AG04450 (cell line): ENCODE measurements at regions not wholly inside any gene's neighbourhood (a gene's known extent, or its start where the extent isn't known, plus 50 kb on each side); places are given as distances from the start of the nearest gene placed in this dataset.

Experiments used
- CTCF ChIA-PET: fragments of 300-600, 350-600 bp; formaldehyde crosslinking; extraction: SDS; loops from one replicate; lab custom pipeline; 2022; ENCODE audit warnings: antibody characterized with exemption, inconsistent platforms; lab: Charles Lee
- POLR2A ChIA-PET: fragments of 350-600 bp; formaldehyde crosslinking; extraction: SDS; loops from one replicate; lab custom pipeline; 2021; ENCODE audit warnings: antibody characterized with exemption, inconsistent platforms; lab: Yijun Ruan, JAX
- DNase-seq: peaks from one replicate; pipeline ENCODE4 v3.0.0-alpha.2; 2011; ENCODE audit warnings: low read depth, low spot score
- H3K27ac ChIP-seq: one replicate; pipeline ENCODE4 v1.5.1; 2012; ENCODE audit warnings: low read depth, low read length, control low read depth
- H3K27me3 ChIP-seq: one replicate; pipeline ENCODE4 v1.6.0; 2012; ENCODE audit warnings: low read length; ENCODE audit not compliant: control insufficient read depth, insufficient read depth
- H3K4me3 ChIP-seq: 2 replicates; pipeline ENCODE4 v1.5.1; 2011; ENCODE audit warnings: mild to moderate bottlenecking, low read depth, low read length, control low read depth
- H3K9me3 ChIP-seq: 2 replicates; pipeline ENCODE4 v1.5.1; 2012; ENCODE audit warnings: low read length; ENCODE audit not compliant: control insufficient read depth, insufficient read depth
- TF ChIP-seq, protein P1 (sequence below): IDR thresholded peaks from 2 replicates; pipeline ENCODE4 v1.5.1; 2011; ENCODE audit warnings: low read depth, low read length, control low read depth, inconsistent platforms

DNA sequence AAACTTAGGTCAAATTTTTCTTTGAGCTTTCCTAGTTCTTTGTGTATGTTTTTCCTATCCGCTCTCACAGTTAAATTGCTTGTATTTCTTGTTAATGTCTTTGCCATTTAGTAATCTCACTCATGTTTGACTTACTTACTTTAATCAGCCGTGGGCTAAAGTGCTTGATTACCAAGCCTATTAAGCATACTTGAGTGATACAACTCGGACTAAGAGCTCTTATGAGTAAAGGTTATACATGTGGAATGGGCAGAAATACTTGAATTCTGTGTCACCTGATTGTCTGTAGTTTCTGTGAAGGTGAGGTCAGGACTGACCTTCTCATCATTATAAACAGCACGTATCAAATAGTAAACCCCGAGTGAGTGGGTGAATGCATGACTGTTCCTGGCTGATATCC is 664.5 kb downstream of the PDHA2 start:
- ChIA-PET POLR2A (no interaction called here), CTCF (no interaction called here)
- Histone ChIP-seq H3K9me3 (peaks cover 5% of the 10 kb centered on the region; the same call in 1 of the 2 replicates), H3K27me3 (no peaks in the 10 kb centered on the region), H3K4me3 (no peak overlapping the region), H3K27ac (no peak overlapping the region)
- no peak for DNase-seq
- TF ChIP-seq, protein P1, sequence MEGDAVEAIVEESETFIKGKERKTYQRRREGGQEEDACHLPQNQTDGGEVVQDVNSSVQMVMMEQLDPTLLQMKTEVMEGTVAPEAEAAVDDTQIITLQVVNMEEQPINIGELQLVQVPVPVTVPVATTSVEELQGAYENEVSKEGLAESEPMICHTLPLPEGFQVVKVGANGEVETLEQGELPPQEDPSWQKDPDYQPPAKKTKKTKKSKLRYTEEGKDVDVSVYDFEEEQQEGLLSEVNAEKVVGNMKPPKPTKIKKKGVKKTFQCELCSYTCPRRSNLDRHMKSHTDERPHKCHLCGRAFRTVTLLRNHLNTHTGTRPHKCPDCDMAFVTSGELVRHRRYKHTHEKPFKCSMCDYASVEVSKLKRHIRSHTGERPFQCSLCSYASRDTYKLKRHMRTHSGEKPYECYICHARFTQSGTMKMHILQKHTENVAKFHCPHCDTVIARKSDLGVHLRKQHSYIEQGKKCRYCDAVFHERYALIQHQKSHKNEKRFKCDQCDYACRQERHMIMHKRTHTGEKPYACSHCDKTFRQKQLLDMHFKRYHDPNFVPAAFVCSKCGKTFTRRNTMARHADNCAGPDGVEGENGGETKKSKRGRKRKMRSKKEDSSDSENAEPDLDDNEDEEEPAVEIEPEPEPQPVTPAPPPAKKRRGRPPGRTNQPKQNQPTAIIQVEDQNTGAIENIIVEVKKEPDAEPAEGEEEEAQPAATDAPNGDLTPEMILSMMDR = no peak

DNA sequence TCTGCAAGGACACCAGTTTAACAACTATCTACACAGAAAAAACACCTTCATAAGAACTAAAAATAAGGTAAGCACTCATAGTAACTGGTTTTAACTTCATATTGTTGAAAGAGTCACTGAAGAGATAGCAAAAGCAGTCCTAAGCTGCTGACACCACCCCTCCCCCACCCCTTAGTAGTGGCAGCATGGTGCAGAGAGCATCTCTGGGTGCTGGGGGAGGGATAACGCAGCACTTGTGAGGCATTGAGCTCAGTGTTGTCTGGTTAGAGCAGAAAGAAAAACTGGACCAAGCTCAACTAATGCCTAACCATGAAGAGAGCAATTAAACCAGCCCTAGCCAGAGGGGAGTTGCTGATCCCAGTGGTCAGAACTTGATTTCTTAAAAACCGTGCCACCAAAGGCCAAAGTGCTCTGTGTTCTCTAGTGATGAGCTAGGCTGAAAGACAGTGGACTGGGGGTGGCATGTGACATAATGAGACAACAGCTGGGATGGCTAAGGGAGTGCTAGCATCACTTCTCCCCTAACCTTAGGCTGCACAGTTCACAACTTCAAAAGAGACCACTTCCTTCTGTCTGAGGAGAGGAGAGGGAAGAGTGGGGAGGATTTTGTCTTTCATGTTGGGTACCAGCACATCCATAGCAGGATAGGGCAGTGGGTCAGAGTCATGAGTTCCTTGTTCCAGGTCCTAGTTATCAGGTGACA is 669.3 kb downstream of the PDHA2 start:
- CTCF ChIA-PET = no interaction called here
- DNase-seq = no peak
- POLR2A ChIA-PET = no interaction called here
- Histone ChIP-seq H3K9me3 (peaks cover 8% of the 10 kb centered on the region; the same call in 1 of the 2 replicates), H3K27ac (no peak overlapping the region), H3K27me3 (no peaks in the 10 kb centered on the region), H3K4me3 (no peak overlapping the region)
- TF ChIP-seq, protein P1 = no peak

DNA sequence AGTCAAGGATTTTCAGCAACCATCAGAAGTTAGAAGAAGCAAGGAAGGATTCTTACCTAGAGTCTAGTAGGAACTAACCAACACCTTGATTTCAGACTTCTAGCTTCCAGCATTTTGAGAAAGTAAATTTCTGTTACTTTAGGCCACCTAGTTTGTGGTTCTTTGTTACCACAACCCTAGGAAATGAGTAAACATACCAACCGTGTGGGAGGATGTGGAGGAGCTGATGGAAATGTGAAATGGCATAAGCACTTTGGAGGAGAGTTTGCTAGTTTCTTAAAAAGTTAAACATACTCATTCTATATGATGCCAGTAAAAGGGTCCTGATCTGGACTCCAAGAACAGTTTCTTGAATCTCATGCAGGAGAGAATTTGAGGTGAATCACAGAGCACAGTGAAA is 679.4 kb downstream of the PDHA2 start:
- POLR2A ChIA-PET = no interaction called here
- H3K4me3 ChIP-seq = no peak overlapping the region
- H3K9me3 ChIP-seq = peaks cover 9% of the 10 kb centered on the region
- H3K27ac ChIP-seq = no peak overlapping the region
- TF ChIP-seq, protein P1 = no peak
- no peaks in the 10 kb centered on the region for H3K27me3 ChIP-seq
- no peak for DNase-seq
- CTCF ChIA-PET = no interaction called here

DNA sequence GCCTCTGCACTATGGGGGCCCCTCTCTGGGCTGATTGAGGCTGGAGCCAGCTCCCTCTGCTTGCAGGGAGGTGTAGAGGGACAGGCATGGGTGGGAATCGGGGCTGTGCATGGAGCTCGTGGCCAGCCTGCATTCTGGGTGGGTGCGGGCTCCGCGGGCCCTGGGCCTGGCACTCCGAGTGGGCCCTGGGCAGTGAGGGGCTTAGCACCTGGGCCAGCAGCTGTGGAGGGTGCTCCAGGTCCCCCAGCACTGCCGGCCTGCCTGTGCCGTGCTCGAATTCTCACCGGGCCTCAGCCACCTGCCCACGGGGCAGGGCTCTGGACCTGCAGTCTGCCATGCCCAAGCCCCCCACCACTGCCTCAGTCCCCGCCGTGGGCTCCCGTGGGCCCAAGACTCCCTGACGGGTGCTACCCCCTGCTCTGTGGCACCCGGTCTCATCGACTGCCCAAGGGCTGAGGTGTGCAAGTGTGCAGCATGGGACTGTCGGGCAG is 681.2 kb downstream of the PDHA2 start:
- no peak for DNase-seq
- Histone ChIP-seq H3K4me3 (no peak overlapping the region), H3K27me3 (no peaks in the 10 kb centered on the region), H3K9me3 (peaks cover 9% of the 10 kb centered on the region), H3K27ac (no peak overlapping the region)
- TF ChIP-seq, protein P1 = no peak
- ChIA-PET POLR2A (no interaction called here), CTCF (no interaction called here)

DNA sequence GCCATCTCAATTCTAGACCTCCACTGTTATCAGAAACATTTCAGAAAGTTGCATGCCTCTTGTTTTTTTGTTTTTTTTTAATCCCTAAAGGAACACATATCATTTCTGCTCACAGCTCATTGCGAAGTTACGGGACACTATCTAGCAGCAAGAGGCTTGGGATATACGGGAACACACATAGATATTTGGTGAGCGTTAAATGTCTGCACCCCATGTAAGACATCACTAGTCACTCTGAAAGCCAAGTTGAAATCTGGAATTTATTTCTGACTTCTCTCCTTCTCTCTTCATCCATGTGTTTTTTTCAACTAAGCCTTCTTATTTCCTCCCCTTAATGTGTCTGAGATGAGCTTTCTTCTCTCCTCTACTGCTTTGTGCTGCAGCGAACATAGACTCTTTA is 683.7 kb downstream of the PDHA2 start:
- Histone ChIP-seq H3K9me3 (peaks cover 9% of the 10 kb centered on the region), H3K27ac (no peak overlapping the region), H3K4me3 (no peak overlapping the region), H3K27me3 (no peaks in the 10 kb centered on the region)
- POLR2A ChIA-PET = no interaction called here
- CTCF ChIA-PET = no interaction called here
- TF ChIP-seq, protein P1 = no peak
- no peak for DNase-seq
